GM21737 (cell line): ENCODE measurements at regions not wholly inside any gene's neighbourhood (a gene's known extent, or its start where the extent isn't known, plus 50 kb on each side); places are given as distances from the start of the nearest gene placed in this dataset.
"Not testable (repeated sequence)": the region's sequence is repeated elsewhere in the genome, so short reads cannot be mapped to it uniquely, and the experiment has no call there.

Source experiments
- ATAC-seq: cut with Tn5 transposase; IDR thresholded peaks from one replicate; pipeline ENCODE4 v1.9.1; 2021; ENCODE audit warnings: mild to moderate bottlenecking, moderate library complexity; ENCODE audit not compliant: unreplicated experiment

DNA sequence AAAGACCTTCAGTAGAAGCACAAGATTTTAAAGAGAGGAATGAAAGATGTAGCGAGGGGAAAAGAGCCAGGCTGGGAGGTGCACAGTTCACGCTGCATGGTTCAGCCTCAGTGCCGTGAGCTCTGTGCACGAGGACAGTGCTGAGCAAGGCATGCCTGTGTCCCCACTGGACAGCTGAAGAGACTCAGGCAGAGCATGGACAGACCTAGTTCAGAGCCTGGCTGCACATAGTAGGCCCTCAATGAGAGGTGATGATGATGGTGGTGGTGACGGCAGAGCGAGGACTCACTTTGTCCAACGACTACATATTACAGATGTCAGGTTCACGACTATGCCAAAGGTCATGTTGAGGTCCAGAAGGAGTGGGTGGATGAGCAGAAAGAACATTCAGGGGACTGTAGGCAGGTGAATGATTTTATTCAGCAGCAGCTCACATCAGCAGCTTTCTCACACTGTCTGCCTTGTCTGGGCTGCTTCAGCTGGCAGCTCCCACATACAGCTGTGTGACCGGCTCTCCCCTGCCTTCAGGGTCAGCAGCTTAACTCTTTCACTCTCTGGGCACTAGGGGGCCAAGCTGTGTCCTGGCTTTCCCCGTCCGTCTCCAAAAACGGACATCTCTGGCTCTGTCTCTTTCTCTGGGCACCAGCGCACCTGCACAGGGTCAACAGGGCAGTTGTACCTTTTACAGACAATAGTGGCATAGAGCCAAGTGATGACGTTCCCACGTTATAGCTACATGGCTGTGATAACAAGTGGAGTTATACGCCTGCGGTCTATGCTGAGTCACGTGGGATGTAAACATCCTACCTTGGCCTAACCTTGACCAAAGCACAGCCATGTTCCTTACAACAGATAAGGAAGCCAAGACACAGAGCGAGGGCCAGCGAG, 83.4 kb upstream of the KCNK12 start:
- ATAC-seq: no peak

DNA sequence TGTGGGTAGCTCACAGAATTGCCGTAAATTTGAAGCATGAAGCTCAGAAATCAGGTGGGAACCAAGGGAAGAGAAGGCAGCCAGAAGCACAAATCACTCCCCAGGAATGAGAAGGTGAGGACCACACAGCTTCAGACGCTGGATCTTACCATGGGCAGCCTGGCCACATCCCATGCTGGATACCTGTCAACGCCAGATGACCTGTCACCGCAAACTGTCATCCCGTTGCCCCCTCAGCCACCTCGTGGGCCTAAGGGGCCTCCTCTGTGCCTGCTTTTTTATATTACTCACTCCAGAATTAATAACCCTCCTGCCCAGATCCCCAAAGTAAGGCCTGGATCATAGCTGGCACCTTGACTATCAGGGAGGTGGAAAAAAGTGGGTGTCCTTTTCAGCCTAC, 82.3 kb upstream of the KCNK12 start:
- ATAC-seq: no peak

DNA sequence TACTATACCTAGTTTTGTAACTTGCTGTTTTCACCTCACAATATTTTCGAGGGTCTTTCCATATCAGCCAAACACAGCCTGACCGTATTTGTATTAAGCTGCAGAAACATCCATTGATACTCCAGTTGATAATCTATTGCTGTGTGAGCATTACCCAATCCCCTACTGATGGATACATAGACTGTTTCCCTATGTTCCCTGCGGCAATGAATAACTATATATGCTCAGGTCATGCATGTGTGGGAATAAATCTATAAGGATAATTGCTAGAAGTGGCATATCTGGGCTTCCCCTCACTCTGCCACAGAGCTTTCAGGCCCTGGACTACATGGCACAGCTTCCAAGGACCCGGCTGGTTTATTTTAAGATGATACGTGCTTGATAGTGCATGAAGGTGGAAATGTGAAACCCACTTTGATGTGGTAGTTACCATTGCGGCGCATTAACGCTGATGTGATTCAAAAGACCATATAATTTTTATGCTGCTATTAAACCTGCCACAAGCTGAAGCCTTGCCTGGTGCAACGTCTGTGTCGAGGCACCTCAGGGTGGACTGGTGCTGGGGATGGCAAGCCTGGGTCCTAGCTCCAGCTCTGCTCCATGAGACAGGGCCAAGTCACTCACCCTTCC, 81.4 kb upstream of the KCNK12 start:
- no peak for ATAC-seq

DNA sequence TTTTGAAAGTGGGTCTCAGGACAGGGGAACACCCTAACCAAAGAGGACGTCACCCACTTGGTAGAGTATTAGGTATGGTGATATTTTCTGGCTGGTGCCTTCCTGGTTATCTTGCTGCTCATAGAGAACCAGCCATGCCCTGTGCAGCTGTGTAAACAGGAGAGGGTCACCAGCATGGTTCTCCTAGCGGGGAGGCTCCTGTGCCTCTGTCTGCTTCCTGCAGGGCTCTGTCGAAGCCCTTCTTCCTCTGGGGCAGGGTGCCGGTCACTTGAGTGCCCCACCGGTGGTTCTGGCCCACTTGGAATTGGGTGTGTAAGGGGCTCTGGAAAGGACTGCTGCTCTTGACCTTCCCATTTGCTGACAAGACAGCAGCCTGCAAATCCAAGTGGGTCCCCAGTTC, 80.5 kb upstream of the KCNK12 start:
- ATAC-seq: no peak

DNA sequence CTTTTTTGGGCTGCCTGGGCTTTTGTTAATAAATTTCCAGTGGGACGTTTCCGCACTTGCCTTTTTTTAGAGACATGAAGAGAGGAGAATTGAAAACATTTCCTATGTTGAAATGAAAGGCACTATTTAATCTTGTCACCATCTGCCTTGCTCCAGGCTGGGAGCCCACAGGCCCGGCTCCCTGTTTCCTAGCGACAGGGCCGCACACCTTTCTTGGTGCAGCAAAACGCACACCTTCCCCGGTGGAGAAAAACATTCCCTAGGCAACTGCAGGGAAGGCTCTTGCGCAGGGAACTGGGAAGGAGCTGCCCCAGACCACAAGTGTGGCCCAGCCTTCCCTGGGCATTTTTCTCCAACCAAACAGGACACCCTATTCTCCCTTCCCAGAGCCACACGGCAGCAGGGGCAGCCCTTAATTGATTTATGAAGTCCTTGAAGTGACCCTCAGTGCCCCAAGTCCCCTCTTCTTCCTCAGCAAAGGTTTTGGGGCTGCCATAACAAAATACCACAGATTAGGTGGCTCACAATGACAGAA, 79.3 kb upstream of the KCNK12 start:
- no peak for ATAC-seq

DNA sequence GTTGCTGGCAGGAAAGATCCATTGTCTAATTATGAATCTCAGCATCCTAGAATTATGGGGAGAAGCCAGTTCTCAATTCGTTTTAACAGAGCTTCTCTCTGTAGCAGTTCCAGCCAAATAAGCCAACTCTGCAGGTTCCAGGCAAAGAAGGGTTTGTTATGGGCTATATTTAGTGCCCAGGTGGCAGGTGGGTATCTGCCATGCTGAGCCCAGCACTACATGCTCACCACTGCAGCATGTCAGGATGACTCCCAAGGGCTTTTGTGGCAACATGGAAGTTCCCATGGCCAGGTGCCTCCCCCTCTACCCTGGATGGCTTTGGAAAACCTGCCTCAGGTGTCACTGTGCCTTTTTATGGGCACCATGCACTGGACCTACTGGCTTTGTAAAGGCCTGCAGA, 74.5 kb upstream of the KCNK12 start:
- no peak for ATAC-seq

DNA sequence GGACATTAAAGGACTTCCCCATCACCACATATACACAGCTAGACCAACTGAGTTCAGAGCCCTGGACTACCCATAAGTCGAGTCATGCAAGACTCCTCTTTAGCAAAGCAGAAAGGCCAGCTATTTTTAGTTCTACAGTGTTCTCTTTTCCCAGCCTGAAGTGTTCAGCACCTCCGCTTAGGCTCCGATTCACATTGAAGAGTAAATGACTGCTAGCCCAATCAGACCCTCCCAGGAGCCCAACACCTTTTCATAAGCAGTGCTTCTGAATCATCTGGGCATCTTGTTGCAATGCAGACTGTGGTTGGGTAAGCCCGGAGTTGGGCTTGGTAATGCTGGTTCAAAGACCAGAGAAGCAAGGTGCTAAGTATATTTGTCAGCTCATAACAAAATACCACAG, 73.6 kb upstream of the KCNK12 start:
- no peak for ATAC-seq

DNA sequence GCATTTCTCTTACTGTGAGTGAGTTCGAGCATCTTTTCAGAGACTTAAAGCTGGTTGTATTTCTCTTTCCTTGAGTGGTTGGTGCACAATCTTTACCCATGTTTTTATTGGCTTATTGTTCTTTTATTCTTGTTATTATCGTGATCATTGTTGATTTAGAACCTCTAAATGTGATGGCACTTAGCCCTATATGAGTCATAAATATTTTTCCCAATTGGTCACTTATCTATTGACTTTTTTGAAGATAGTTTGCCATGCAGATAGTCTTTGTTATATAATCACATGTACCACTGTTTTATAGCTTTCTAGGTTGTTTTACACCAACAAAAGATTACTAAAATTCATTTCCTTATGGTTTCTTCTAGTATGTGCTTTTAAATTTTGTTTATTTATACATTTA, 70.6 kb upstream of the KCNK12 start:
- ATAC-seq: no peak

DNA sequence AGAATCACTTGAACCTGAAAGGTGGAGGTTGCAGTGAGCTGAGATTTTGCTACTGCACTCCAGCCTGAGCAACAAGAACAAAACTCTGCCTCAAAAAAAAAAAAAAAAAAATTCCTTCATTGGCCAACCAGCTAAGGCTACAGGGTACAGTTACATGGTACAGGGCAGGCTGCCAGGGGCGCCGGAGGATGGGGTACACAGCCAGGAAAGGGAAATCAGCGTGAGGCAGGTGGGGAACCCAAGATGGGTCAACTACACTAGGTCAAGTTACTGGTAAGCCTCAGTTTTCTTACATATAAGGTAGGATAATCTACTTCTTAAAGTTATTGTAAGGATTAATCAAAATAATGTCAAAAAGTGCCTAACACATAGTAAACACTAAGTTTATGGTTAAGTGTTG, 69.6 kb upstream of the KCNK12 start:
- no peak for ATAC-seq

DNA sequence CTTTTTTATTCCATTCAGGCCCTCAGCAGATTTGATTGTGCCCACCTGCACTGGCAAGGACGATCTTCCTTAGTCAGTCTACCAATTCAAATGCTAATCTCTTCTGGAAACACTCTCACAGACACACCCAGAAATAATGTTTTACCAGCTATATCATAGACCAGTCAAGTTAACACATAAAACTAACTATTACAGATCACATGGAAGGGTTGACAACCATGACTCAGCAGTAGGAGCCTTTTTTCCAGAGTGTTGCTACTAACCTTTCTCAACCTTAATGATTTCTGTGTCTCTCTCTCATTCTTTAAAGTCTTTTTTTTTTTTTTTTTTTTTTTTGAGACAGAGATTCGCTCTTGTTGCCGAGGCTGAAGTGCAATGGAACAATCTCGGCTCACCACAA, 68.7 kb upstream of the KCNK12 start:
- ATAC-seq: no peak

DNA sequence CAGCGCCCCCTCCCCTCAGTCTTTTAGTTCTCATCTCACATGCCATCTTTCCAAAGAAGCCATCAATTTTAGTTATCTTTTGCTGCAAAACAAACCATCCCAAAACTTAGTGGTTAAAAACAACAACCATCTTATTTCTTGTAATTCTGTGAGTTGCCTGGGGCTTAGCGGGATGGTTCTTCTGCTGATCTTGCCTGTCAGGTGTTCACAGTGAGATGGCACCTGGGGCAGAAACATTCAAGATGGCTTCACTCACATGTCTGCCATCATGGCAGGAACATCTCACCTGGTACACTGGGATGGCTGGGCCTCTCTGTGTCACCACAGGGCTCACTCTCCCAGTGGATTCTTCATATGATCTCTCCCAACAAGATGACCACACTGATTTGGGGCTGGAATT, 67.6 kb upstream of the KCNK12 start:
- no peak for ATAC-seq

DNA sequence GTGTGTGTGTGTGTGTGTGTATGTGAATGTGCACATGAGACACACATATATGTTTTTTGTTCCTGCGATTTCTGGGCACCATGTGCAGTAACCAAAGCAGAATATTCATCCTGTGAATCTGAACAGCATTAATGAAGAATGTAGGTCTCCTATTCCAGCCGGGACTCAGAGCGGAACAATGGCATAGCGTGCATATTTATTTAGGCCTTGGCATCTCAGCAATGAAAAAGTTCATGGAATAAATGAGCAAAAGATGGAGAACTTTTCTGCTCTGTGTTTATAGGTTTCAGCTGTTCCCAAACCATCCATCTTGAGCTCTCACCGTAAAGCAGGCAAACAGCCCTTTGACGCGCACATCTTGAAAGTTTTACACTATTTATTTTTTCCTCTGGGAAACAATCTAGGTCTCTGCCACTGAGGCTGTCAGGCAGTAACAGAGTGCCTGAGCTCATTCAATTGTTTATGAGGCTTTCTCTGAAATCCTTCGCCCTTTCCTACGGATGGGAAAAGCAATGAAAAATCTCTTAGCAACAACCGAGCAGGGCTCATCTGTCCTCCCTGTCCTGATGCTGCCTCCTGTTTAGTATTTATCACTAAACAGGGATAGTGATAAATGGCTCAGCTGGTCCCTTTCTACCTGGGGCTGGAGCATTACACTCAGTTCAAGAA, 65.9 kb upstream of the KCNK12 start:
- no peak for ATAC-seq

DNA sequence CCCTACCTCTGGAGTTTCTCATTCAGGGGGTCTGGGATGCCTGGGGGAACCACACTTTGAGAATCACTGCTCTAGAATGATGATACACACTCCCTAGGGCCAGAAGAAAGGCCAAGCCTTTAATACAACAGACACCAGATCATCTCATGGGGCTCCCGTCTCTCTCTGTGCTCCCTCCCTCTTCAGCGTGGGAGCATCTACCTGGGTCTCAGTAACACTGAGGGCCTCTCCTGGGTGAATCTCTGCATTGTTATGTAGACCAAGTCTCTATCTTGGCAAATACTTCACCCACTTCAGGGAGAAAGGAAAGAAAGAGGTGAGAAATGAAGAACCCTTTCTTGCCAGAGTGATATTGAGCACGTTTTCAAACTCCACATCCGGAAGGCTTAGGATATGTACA, 65.4 kb upstream of the KCNK12 start:
- no peak for ATAC-seq

DNA sequence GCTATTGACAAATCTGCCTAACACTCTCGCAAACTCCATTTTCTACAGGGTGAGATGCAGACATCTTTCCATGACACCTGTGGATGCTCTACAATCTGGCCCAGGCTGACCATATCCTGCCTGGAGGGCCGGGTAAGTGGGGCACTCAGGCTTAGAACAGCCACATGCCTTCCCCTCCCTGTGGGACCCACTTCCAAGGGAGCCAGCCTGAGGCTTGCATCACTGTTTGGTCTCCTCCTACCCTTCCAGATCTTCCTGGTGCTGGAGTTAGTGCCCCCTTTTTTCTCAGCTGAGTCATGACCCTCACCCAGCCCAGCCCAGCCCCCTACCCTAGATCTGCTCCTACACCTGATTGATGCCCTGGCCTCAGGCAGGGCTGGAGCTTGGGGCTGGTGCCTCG, 62.0 kb upstream of the KCNK12 start:
- ATAC-seq: no peak

DNA sequence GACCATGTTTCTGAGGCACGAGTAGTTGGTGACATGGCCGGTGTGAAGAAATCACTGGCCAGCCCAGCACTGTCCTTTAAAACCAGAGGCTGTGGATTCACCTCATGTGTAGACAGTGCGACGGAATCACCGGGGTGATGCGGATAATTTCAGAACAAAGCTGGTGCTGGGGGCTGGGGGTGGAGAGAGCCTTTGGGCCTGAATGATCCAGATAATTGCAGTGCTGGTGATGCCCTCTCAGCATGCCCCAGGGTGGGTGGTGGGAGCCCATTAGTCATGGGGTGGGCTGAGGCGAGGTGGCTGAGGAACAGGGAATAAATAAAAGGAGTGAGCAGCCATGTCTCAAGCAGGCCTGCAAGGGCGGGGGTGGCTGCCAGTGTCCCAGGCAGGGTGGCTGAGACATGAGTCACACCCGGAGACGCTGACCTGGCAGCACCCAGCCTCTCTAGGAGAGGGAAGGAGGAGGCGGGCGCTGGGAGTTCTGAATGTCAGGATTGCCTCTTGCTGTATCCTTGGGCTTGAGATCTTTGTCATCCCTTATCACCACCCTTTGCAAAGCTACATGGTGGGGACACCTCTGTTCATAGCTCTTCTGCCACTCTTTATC, 61.1 kb upstream of the KCNK12 start:
- no peak for ATAC-seq

DNA sequence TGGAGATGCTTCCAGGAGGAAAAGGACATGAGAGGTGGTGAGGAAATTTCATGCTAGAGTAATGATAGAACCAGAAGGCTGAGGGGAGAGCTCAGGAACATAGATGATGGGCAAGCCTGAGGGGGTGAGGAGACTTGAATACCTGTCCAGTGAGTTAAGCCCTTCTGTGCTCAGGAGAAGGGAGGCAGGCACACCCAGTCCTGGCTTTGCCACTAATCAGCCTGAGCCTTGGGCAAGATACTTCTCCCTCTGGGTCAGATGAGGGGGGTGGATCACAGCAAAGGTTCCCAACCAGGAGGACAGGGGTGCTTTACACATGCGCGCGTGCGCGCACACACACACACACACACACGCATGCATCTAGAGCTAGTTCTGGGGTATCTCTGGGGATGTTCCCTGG, 60.5 kb upstream of the KCNK12 start:
- no peak for ATAC-seq

DNA sequence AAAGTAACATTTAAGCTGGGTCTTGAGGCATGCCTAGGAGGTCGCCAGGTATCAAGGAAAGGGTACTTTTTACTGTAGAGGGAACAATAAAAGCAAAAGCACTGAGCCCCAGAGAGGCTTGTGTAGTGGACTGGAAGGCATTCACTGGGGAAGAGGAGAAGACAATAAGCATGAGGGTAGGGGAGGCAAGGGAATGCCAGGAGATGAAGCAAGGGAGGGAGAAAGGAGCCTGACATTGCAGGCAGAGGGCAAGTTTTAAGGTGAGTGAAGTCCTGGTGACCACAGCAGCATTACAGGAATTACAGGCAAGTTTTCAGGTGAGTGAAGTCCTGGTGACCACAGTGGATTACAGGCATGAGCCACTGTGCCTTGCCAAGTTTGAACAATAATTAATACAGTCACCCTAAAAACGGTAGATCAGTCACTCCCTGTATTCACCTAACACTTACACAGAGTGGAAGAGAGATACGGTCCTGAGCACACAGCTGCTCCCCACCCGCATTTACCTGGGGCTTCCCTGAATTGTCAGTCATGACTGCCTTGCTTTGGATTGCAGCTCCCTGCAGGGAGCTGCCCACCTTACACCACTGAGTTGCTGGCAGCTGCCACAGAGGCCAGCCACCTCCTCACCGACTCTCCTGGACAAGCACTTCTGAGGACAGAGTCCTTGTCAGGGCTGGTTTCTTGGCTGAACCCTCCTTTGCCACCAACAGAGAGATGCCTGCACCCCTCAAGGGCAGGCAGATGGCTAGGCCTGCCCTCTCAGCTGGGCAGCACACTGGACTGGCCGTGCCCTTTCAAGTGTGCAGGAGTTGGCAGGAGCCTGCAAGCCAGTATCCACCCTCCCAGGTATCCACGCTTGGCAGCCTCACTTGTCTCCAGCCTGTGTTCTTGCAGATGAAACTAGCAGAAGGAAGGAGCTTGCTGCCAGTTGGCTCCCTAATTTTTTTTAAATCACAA, 59.0 kb upstream of the KCNK12 start:
- no peak for ATAC-seq

DNA sequence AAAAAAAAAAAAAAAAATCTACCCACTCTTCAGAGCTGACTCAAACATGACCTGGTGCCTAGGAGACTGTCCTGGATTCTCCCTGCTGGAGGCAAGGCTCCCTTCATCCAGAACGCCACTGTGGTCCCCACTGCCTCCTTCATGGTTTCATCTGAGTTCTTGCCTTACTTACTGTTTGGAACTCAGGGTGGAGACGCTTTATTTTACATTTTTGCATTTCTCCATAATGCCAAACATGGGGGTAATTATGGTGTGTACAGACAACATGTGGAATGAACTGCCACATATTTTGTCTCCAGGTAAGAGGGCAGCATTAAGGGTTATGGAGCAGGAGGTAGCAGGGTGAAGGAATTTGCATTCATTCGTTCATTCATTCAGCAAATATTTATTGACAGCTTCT, 58.1 kb upstream of the KCNK12 start:
- no peak for ATAC-seq

DNA sequence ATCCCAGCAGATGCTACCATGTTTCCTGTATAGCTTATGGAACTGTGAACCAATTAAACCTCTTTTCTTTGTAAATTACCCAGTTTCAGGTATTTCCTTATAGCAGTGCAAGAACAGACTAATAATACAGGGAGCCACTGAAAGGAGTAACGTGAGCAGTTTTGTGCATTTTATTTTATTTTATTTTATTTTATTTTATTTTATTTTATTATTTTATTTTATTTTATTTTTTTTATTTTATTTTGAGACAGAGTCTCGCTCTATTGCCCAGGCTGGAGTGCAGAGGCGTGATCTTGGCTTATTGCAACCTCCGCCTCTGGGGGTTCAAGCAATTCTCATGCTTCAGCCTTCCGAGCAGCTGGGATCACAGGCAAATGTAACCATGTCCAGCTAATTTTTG, 55.9 kb upstream of the KCNK12 start:
- ATAC-seq: no peak

DNA sequence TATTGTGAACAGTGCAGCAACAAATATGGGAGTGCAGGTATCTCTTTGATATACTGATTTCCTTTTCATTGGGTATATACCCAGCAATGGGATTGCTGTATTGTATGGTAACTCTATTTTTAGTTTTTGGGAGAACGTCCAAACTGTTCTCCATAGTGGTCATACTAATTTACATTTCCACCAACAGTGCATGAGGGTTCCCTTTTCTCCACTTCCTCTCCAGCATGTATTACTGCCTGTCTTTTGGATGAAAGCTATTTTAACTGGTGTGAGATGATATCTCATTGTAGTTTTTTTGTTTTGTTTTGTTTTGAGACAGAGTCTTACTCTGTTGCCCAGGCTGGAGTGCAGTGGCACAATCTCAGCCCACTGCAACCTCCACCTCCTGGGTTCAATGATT, 52.4 kb upstream of the KCNK12 start:
- ATAC-seq: not testable (repeated sequence)
